Astrocyte (in vitro differentiated cells and primary cell): ENCODE measurements at regions not wholly inside any gene's neighbourhood (a gene's known extent, or its start where the extent isn't known, plus 50 kb on each side); places are given as distances from the start of the nearest gene placed in this dataset.

Experiments
- DNase-seq: peaks from one replicate; pipeline ENCODE4 v3.0.0-alpha.2; 2010; ENCODE audit warnings: low read depth
- FAIRE-seq: peaks from 2 replicates; lab custom pipeline; 2011; peaks lifted over from hg19 to GRCh38; lab: Jason Lieb, UNC
- H2AFZ ChIP-seq: 2 replicates; pipeline ENCODE4 v1.6.0; 2012; ENCODE audit warnings: low read depth, low read length, inconsistent platforms
- H3K27ac ChIP-seq: 2 replicates; pipeline ENCODE4 v1.5.1; 2011; ENCODE audit warnings: low read depth, low read length, inconsistent platforms
- H3K27me3 ChIP-seq: 2 replicates; pipeline ENCODE4 v1.6.0; 2011; ENCODE audit warnings: low read length, inconsistent platforms; ENCODE audit not compliant: insufficient read depth
- H3K36me3 ChIP-seq: 2 replicates; pipeline ENCODE4 v1.5.1; 2011; ENCODE audit warnings: low read length, inconsistent platforms; ENCODE audit not compliant: insufficient read depth
- H3K4me1 ChIP-seq: 2 replicates; pipeline ENCODE4 v1.5.1; 2011; ENCODE audit warnings: low read length, inconsistent platforms; ENCODE audit not compliant: insufficient read depth
- H3K4me2 ChIP-seq: 2 replicates; pipeline ENCODE4 v1.6.0; 2012; ENCODE audit warnings: low read length, inconsistent platforms
- H3K4me3 ChIP-seq: 2 replicates; pipeline ENCODE4 v1.5.1; 2011; ENCODE audit warnings: low read depth, mild to moderate bottlenecking, low read length, inconsistent platforms; ENCODE audit not compliant: insufficient read depth
- H3K79me2 ChIP-seq: 2 replicates; pipeline ENCODE4 v1.6.0; 2012; ENCODE audit warnings: mild to moderate bottlenecking, low read length, inconsistent platforms; ENCODE audit not compliant: insufficient read depth
- H3K9ac ChIP-seq: 2 replicates; pipeline ENCODE4 v1.6.0; 2012; ENCODE audit warnings: mild to moderate bottlenecking, low read length, inconsistent platforms
- H3K9me3 ChIP-seq: 2 replicates; pipeline ENCODE4 v1.5.1; 2012; ENCODE audit warnings: low read depth, mild to moderate bottlenecking, low read length, inconsistent platforms; ENCODE audit not compliant: insufficient read depth
- H4K20me1 ChIP-seq: 2 replicates; pipeline ENCODE4 v1.6.0; 2012; ENCODE audit warnings: low read length, inconsistent platforms; ENCODE audit not compliant: insufficient read depth
- H3K27ac Mint-ChIP-seq: one replicate; pipeline ENCODE4 v1.8.0; 2021; ENCODE audit warnings: mild to moderate bottlenecking, mixed read lengths; ENCODE audit not compliant: unreplicated experiment
- H3K27me3 Mint-ChIP-seq: one replicate; pipeline ENCODE4 v1.8.0; 2021; ENCODE audit warnings: low read depth, mixed read lengths; ENCODE audit not compliant: unreplicated experiment
- H3K36me3 Mint-ChIP-seq: one replicate; pipeline ENCODE4 v1.8.0; 2021; ENCODE audit warnings: low read depth, mixed read lengths; ENCODE audit not compliant: unreplicated experiment
- H3K4me1 Mint-ChIP-seq: one replicate; pipeline ENCODE4 v1.8.0; 2021; ENCODE audit warnings: low read depth, mixed read lengths; ENCODE audit not compliant: unreplicated experiment
- H3K4me3 Mint-ChIP-seq: one replicate; pipeline ENCODE4 v1.8.0; 2021; ENCODE audit warnings: mild to moderate bottlenecking, moderate library complexity, mixed read lengths; ENCODE audit not compliant: unreplicated experiment
- H3K9me3 Mint-ChIP-seq: one replicate; pipeline ENCODE4 v1.8.0; 2021; ENCODE audit warnings: mild to moderate bottlenecking, mixed read lengths; ENCODE audit not compliant: unreplicated experiment
- EZH2 ChIP-seq: IDR thresholded peaks from 2 replicates; pipeline ENCODE4 v1.6.1; 2012; ENCODE audit warnings: mild to moderate bottlenecking, low read length, inconsistent platforms; ENCODE audit not compliant: insufficient read depth
- TF ChIP-seq, protein P1 (sequence below): IDR thresholded peaks from 2 replicates; pipeline ENCODE4 v1.5.1; 2011; ENCODE audit warnings: low read depth, mild to moderate bottlenecking, inconsistent platforms, low read length, moderate library complexity; ENCODE audit not compliant: insufficient read depth

DNA sequence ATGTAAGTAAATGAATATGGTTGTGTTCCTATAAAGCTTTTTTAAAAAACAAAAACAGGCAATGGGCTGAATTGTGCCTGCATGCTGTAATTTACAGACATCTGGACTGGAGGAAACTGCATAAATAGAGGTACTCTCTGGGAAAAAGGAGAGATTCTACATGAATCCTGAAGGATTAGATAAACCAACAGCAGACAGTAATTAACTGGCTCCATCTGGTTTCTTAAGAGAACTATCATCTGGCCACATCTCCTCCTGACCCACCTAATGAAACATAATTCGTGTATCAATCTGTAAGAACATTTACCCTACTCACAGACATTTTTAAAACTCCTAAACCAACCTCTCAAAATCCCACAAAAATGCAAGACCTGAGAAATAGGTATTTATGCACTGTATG, 528.1 kb upstream of the ST8SIA4 start:
- Histone ChIP-seq H3K4me2 (no peak overlapping the region), H3K9ac (no peak overlapping the region), H3K9me3 (no peaks in the 10 kb centered on the region), H3K79me2 (no peaks in the 10 kb centered on the region), H3K27me3 (no peaks in the 10 kb centered on the region), H3K4me3 (no peak overlapping the region), H2AFZ (no peak overlapping the region), H4K20me1 (no peaks in the 10 kb centered on the region), H3K4me1 (peaks cover 4% of the 10 kb centered on the region), H3K36me3 (no peaks in the 10 kb centered on the region), H3K27ac (no peak overlapping the region)
- DNase-seq = no peak
- Mint-ChIP-seq H3K27me3 (no peaks in the 10 kb centered on the region), H3K4me1 (peaks cover 2% of the 10 kb centered on the region), H3K9me3 (no peaks in the 10 kb centered on the region), H3K36me3 (peaks cover 2% of the 10 kb centered on the region), H3K4me3 (no peak overlapping the region), H3K27ac (no peak overlapping the region)
- TF ChIP-seq, protein P1, sequence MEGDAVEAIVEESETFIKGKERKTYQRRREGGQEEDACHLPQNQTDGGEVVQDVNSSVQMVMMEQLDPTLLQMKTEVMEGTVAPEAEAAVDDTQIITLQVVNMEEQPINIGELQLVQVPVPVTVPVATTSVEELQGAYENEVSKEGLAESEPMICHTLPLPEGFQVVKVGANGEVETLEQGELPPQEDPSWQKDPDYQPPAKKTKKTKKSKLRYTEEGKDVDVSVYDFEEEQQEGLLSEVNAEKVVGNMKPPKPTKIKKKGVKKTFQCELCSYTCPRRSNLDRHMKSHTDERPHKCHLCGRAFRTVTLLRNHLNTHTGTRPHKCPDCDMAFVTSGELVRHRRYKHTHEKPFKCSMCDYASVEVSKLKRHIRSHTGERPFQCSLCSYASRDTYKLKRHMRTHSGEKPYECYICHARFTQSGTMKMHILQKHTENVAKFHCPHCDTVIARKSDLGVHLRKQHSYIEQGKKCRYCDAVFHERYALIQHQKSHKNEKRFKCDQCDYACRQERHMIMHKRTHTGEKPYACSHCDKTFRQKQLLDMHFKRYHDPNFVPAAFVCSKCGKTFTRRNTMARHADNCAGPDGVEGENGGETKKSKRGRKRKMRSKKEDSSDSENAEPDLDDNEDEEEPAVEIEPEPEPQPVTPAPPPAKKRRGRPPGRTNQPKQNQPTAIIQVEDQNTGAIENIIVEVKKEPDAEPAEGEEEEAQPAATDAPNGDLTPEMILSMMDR = no peak
- no peak for TF ChIP-seq EZH2
- FAIRE-seq = no peak

DNA sequence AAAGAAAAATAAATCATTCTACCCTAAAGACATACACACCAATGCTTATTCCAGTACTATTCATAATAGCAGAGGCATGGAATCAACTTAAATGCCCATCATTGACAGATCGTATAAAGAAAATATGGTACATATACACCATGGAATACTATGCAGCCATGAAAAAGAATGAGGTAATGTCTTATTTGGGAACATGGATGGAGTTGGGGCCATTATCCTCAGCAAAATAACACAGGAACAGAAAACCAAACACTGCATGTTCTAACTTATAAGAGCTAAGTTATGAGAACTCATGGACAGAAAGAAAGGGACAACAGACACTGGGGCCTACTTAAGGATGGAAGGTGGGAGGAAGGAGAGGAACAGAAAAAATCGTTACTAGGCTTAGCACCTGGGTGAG, 527.5 kb upstream of the ST8SIA4 start:
- Histone ChIP-seq H4K20me1 (no peaks in the 10 kb centered on the region), H3K27me3 (no peaks in the 10 kb centered on the region), H3K4me3 (no peak overlapping the region), H3K79me2 (no peaks in the 10 kb centered on the region), H3K9me3 (no peaks in the 10 kb centered on the region), H3K4me2 (no peak overlapping the region), H3K27ac (no peak overlapping the region), H3K36me3 (no peaks in the 10 kb centered on the region), H3K9ac (no peak overlapping the region), H3K4me1 (peaks cover 4% of the 10 kb centered on the region), H2AFZ (no peak overlapping the region)
- Mint-ChIP-seq H3K9me3 (no peaks in the 10 kb centered on the region), H3K4me3 (no peak overlapping the region), H3K27me3 (no peaks in the 10 kb centered on the region), H3K4me1 (peaks cover 3% of the 10 kb centered on the region), H3K27ac (no peak overlapping the region), H3K36me3 (peaks cover 2% of the 10 kb centered on the region)
- DNase-seq = no peak
- TF ChIP-seq, protein P1 = no peak
- TF ChIP-seq EZH2 = no peak
- peak; percentile 20 for FAIRE-seq

DNA sequence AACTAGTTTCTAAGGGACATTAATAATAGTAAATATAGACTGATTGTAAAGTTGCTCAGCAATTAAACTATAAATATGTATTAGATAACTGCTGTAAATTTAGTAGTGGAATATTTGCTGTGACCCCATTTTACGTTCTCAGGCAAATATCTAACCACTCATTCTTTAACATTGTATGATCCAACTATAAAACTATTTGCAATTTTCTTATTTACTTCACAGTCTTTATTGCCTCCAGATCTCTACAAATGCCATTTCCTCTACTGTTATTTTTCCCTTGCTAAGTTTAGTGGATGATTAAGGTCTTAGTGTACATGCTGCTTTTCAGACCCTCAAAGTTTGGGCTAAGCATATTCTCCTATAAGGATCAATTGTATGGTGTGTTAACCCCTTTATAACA, 526.2 kb upstream of the ST8SIA4 start:
- Mint-ChIP-seq H3K9me3 (no peaks in the 10 kb centered on the region), H3K36me3 (peaks cover 2% of the 10 kb centered on the region), H3K27ac (no peak overlapping the region), H3K4me3 (no peak overlapping the region), H3K27me3 (no peaks in the 10 kb centered on the region), H3K4me1 (peaks cover 14% of the 10 kb centered on the region)
- TF ChIP-seq, protein P1 = no peak
- TF ChIP-seq EZH2 = no peak
- H3K4me3 ChIP-seq = no peak overlapping the region
- H3K36me3 ChIP-seq = no peaks in the 10 kb centered on the region
- H3K4me2 ChIP-seq = peak overlapping the region; percentile 52
- DNase-seq (peak; percentile 74), FAIRE-seq (no peak)
- H3K27me3 ChIP-seq = no peaks in the 10 kb centered on the region
- no peaks in the 10 kb centered on the region for H3K9me3 ChIP-seq
- no peak overlapping the region for H2AFZ ChIP-seq
- H3K79me2 ChIP-seq = no peaks in the 10 kb centered on the region
- H3K27ac ChIP-seq = peak overlapping the region; percentile 56
- H4K20me1 ChIP-seq = no peaks in the 10 kb centered on the region
- peaks cover 9% of the 10 kb centered on the region for H3K4me1 ChIP-seq
- H3K9ac ChIP-seq = peak overlapping the region; percentile 52
